PFSK-1 (cell line): ENCODE measurements at regions not wholly inside any gene's neighbourhood (a gene's known extent, or its start where the extent isn't known, plus 50 kb on each side); places are given as distances from the start of the nearest gene placed in this dataset.

Experiments
- FOXP2 ChIP-seq: optimal IDR thresholded peaks from 2 replicates; pipeline ENCODE3; 2011; ENCODE audit warnings: borderline replicate concordance, control low read depth, inconsistent platforms; ENCODE audit not compliant: insufficient read depth; ENCODE audit errors: extremely low read length, extremely low read depth
- POLR2AphosphoS5 ChIP-seq: IDR thresholded peaks from 2 replicates; pipeline ENCODE4 v1.6.1; 2012; ENCODE audit warnings: low read depth, mild to moderate bottlenecking, control low read depth, low read length, moderate library complexity
- REST ChIP-seq, 2 experiments: IDR thresholded peaks; 2 replicates each; pipeline versions ENCODE4 v1.6.1 to v1.8.0; 2011 to 2012; ENCODE audit warnings: low read depth in 2 of 2, low read length in 2 of 2, control low read depth in 1 of 2, inconsistent platforms in 1 of 2, mild to moderate bottlenecking in 1 of 2, moderate library complexity in 1 of 2; ENCODE audit not compliant: insufficient read depth in 1 of 2
- SIN3A ChIP-seq: IDR thresholded peaks from 2 replicates; pipeline ENCODE4 v1.6.1; 2012; ENCODE audit warnings: mild to moderate bottlenecking, low read length, moderate library complexity, borderline replicate concordance; ENCODE audit not compliant: insufficient read depth
- TAF1 ChIP-seq: IDR thresholded peaks from 2 replicates; pipeline ENCODE4 v1.6.1; 2012; ENCODE audit warnings: low read length, control low read depth, borderline replicate concordance; ENCODE audit not compliant: insufficient read depth

GRCh38 chr12:105986779-105987684 lies 151.7 kb downstream of the NUAK1 start:
- TF ChIP-seq POLR2AphosphoS5 (no peak), SIN3A (no peak), TAF1 (no peak), REST (IDR thresholded peaks at IDR 0.05; ENCODE audit: insufficient read depth in 1 of 2, low read depth in 2 of 2, low read length in 2 of 2) (no peak), FOXP2 (no peak)

GRCh38 chr12:105987685-105988035 lies 151.1 kb downstream of the NUAK1 start:
- TF ChIP-seq POLR2AphosphoS5 (no peak), TAF1 (no peak), SIN3A (no peak), REST (IDR thresholded peaks at IDR 0.05; ENCODE audit: insufficient read depth in 1 of 2, low read depth in 2 of 2, low read length in 2 of 2) (no peak), FOXP2 (no peak)

GRCh38 chr12:105992849-105993740 lies 145.7 kb downstream of the NUAK1 start:
- TF ChIP-seq POLR2AphosphoS5 (no peak), SIN3A (no peak), REST (IDR thresholded peaks at IDR 0.05; ENCODE audit: insufficient read depth in 1 of 2, low read depth in 2 of 2, low read length in 2 of 2) (no peak), TAF1 (no peak), FOXP2 (no peak)

DNA sequence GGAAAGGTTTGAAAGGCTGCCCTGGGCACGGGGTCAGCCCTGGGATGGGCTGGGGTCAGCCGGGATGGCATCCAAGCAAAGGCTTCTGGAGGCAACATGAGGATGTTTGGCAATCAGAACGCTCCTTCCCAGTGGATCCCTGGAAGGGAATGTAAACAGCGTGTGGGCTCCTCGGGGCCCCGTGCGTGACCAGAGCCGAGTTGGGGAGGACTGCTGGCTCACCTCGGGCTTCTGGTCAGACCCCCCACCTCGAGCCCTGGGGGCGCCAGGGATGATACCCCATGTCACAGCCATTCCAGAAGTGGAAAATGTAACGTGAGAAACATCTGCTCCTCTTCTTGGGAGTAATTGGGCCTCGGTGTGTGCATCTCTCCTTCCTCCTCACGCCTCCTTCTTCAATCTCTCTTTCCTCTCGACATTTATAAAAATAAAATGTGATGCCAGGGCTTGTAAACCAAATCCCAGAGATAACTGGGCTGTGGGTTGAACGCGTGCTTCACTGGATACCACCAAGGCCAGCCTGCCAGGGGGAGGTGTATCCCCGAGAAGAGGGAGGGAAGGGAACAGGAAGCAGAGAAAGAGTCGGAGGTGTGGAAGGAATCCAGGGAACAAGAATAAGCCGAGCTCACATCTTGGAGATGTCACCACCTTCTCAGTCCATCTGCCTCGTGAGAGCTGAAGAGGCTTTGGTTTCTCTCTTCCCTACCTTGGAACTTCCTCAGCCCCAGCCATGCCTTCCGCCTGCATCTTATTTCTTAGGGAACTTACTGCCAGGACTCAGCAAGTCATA lies 144.8 kb downstream of the NUAK1 start:
- TF ChIP-seq REST (IDR thresholded peaks at IDR 0.05; ENCODE audit: insufficient read depth in 1 of 2, low read depth in 2 of 2, low read length in 2 of 2): no peak
- TF ChIP-seq POLR2AphosphoS5: no peak
- TF ChIP-seq SIN3A: no peak
- no peak for TF ChIP-seq FOXP2
- TF ChIP-seq TAF1: no peak
